ENCODE measurements at regions not wholly inside any gene's neighbourhood (a gene's known extent, or its start where the extent isn't known, plus 50 kb on each side); places are given as distances from the start of the nearest gene placed in this dataset.

DNA sequence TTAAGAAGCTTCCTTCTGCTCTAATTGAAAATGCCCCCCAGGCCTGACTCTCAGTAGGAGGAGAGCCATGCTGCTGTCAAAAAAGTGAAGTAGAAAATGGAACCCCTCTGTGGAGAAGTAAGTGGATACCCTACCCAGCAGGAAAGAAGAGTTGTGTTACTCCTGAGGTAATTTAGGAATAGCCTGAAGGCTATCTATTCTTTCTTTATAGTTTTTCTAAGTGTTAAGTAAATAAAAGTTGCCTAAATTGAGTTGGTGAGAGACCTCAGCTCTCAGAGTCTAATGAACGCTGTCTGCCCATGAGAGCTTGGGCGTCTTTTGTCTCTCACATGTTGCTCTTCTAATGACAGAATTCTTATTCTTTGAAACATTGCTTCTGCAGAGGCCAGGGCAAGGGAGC is 116.2 kb downstream of the NSUN3 start:
- DNase-seq (ENCODE audit: low spot score), result no peak

DNA sequence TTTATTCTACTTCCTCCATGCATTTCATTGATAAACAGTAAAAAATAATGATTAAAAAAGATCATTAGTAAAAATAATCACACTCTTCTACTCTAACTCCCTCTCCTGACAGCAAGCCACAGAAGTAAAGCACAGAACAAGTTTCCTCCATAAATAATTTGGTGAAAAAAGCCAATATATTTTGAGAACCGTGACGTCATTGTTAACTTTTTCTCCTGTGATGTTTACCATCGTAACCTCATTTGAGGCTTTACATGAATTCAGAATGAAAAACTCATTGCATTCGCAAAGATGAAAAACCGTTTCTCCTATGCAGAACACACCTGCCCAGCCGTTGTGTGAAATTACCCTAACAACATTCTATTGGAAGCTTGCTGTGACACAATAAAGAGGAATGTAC is 120.7 kb downstream of the NSUN3 start:
- no peak for DNase-seq (ENCODE audit: low spot score)

DNA sequence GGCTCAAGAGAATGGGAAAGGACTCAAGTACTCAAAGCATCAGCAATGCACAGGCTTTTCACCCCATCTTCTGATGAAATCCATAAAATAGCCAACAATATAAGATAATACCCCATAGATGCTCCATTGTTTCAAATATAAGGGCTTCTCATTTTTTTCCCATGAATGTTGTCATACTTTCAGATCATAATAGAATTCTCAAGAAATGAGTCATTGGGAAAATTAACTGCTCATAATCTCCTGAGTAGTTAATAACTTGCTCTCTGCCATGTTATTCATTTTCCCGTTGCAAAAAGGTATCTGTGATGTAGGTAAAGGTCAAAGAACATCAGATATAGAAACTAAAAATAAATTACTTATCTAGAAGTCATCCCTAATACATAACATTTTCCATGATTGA is 121.9 kb downstream of the NSUN3 start:
- no peak for DNase-seq (ENCODE audit: low spot score)

DNA sequence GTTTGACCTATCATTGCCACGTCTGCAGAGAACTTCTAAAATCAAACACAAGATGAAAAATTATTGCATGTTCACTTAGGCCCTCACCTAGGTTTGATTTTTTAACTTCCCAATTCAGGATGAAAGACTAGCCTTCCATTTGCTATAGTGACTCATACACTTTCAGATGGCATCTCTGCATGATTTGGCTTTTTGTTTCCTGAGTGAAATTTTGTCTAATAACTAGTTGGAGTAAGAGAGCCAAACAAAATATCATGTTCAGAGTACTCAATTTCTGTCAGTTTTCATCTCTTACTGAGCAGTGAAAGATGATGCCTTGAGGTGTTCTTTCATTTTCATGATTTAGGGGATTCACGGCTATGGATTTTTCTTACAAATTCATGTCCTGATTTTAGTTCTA is 122.9 kb downstream of the NSUN3 start:
- no peak for DNase-seq (ENCODE audit: low spot score)

- no peak for DNase-seq (ENCODE audit: low spot score)
These were observed 124.8 kb downstream of the NSUN3 start for GRCh38 chr3:94187697-94188096.

DNA sequence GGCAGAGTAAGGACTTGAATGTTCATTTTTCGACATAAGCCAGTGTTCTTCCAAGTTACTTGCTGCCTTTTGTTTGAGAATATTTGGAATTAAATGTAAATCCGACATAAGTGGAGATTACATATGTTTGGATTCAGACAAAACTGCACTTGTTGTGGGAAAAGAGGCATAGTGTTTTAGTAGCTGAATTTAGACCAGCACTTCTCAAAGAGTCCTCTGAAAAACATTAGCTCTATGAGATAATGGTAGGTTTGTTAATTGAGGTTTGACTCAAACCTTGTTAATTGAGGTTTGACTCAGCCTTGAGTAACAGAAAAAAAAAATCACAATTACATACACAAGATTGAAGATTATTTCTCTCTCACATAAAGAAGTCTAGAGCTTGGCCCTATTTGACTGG is 132.5 kb downstream of the NSUN3 start:
- no peak for DNase-seq (ENCODE audit: low spot score)

- no peak for DNase-seq (ENCODE audit: low spot score)
These were observed 143.4 kb downstream of the NSUN3 start for GRCh38 chr3:94206291-94206690.

- DNase-seq (ENCODE audit: low spot score), result no peak
These were observed 147.4 kb downstream of the NSUN3 start for GRCh38 chr3:94210256-94210655.

DNA sequence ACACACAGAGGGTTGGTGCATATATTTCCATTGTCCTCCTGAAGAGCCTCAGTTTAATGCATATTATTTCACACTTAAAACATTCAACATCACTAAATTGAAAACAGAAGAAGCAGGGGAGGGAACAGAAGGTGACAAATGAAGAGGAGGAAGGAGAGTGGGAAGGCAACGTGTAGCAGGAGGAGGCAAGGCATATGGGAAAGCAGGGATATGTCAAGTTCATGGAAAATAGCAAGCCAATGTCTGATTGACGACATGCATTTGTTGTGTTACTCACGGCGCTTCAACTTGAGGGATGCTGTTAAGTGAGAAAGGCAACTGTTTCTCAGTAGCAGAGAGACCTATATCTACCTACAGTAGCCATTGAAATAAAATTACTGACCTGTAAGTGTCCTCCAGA is 154.5 kb downstream of the NSUN3 start:
- no peak for DNase-seq (ENCODE audit: low spot score)

DNA sequence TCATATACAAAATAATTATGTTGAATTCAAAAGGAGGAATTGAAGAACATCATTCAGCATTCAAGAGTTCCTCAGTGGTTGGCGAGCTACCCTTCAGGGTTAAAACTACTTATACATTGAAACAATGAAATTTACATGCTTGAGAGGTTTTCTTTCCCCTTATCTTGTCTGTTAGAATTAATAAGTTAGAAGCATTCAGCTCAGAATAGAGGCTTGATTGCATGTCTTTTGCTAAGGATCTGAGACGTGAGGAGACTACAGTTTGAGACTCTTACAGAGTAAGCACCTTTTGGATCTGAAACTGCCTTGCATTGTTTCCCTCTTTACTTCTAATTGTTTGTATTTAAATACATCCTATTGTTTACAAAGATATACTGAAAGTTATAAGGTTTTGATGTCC is 157.6 kb downstream of the NSUN3 start:
- DNase-seq (ENCODE audit: low spot score), result no peak

- DNase-seq (ENCODE audit: low spot score), result no peak
These were observed 159.0 kb downstream of the NSUN3 start for GRCh38 chr3:94221829-94222228.

DNA sequence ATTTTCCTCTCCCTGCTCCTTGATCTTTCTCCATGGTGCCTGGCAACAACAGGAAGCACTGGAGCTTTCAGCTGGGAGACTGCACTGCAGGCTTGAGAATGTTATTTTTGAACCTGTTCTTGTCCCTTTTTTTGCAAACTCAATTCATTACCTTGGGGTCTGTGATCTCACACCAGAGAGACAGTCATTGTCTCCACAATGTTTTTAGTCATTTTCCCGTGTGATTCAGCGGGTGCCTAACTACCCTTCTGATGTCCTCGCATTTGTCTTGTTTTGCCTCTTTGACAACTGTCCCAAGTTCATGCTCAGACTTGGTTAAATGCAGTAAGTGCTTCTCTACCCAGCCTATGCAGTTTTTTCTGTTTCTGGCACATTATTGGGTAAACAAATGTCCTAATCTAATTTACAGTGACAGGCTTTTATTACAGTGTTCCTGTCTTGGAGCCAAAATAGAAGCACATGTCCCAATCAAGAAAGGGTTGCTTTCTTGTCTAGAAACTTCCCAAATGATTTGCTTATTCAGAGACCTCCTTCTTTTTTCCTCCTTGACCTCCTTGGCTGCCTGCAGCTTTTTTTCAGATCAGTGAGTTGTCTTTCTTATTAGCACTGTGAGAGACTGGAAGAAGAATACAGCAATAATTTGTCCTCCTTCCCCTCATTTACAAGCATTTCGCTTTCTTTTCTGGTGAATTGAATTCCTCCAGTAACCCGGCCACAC is 162.4 kb downstream of the NSUN3 start:
- no peak for DNase-seq (ENCODE audit: low spot score)

DNA sequence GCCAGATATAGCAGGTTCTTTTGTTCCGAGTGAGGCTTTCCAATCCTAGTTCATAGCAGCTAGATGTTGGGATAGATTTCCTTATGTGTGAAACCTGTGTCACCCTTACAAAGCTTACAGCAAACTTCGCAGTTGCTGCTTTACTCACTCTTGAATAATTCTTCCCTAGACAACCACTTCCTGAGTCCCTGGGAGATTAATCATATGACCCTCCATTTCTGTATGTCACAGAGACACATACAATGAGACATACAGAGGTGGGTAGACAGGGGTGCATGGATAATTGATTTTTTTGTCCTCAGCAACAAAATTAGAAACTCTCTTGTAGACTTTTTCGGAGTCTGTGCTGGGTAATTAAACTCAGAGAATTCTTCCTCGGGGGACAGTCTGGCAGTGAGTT is 163.2 kb downstream of the NSUN3 start:
- DNase-seq (ENCODE audit: low spot score), result no peak

GRCh38 chr3:94232921-94233320 is 170.1 kb downstream of the NSUN3 start:
- DNase-seq (ENCODE audit: low spot score), result no peak

DNA sequence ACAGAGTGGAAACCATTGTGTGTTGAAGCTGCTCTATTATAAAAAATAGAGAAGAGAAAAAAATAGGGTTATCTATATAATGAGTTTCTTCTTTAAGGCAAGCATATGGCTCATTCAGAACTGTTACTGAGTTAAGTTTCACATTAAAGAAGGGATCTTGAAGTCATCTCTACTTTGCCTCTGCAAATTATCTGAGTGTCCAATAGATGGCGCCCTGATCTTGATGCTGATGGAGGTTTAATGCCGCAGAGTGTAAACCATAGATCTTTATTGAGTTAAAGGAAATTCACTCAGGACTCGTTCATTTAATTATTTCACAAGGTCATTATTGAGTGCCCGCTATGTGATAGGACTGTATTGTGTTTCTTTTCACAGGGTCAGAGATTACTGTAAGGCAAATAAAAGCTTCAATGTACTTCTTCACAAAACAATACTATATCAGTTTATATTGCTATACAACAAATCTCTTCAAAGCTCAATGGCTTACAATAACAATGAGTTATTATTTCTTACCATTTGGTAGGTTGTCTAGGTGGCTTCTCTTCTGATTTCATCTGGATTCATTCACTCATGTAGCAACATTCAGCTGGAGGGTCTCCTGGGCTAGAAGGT is 171.4 kb downstream of the NSUN3 start:
- DNase-seq (ENCODE audit: low spot score), result peak; percentile 6

- no peak for DNase-seq (ENCODE audit: low spot score)
These were observed 179.1 kb downstream of the NSUN3 start for GRCh38 chr3:94241986-94242385.

GRCh38 chr3:94246171-94246570 is 183.3 kb downstream of the NSUN3 start:
- DNase-seq (ENCODE audit: low spot score), result no peak

DNA sequence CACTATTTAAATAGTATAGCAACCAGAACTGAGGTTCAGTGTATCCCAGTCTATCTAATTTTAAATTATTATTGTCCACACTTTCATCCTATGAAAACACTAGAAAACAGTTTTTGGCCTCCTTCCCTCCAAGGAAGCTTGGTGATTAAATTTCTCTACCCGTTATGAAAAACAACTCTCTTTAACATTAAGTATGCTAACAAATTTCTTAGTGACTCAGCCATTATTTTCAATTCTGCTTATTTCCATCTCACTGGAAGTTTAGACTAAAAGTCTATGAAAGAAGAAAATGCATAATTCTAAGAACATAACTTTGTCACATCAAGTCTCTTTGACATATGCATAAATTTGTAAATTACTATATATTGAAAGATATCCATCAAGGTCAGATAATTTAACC is 185.2 kb downstream of the NSUN3 start:
- DNase-seq (ENCODE audit: low spot score), result no peak

GRCh38 chr3:94249491-94250079 is 186.7 kb downstream of the NSUN3 start:
- peak; percentile 28 for DNase-seq (ENCODE audit: low spot score)

DNA sequence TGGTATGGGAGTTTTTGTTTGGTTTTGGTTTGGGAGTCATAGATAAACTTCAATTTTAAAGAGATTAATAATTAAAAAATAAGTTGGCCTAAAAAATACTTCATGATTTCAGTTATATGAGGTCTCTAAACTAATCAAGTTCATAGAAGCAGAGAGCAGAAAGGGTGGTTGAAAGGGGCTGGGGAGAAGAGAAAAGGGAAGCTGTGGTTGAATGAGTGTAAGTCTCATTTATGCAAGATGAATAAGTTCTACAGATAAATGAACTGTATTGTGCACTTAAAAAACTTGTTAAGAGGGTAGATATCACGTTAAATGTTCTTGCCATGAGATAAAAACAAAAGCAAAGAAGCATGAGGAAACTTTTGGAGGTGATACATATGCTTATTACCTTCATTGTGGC is 188.7 kb downstream of the NSUN3 start:
- DNase-seq (ENCODE audit: low spot score), result no peak

- DNase-seq (ENCODE audit: low spot score), result no peak
These were observed 189.5 kb downstream of the NSUN3 start for GRCh38 chr3:94252316-94252715.

DNA sequence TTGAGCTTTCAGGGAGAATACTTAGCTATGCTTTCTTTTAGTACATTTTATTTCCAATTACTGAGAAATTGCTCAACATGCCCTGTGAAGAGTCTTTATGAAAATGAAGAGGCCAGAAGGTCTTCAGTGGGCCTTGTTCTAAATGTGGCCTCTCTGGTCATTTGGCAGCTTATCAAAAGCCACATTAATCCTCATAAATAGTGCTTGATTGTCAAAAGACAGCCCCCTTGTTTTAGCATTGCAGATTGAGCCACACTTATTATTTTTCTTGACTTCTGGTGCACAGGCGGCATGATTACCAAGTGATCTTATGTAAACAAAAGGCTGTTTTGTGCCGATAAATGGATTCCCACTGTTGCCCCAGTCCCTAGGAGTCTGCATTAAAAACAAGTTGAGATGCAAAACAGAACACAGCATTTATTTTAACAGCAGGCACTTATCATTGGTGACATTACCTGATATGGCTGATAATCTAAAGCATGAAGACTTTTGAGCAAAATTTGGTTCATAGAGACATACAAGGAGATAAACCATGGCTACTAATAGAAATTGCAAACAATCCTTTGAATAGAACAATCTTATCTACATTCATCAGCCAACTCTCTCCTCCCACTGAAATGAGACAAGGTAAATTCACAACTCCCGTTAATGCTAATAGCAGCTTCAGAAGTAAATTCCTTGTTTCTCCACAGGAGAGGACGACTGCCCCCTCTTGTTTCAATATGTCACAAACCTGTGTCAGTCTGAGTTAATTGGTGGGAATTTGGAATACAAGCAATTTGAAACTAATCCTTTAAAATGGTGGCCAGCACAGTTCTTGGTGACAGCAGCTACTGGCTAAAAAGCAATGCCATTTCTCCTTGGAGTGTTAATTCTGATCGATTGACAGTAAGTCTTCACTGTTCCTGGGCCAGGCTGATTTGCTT is 194.3 kb downstream of the NSUN3 start:
- DNase-seq (ENCODE audit: low spot score), result no peak

GRCh38 chr3:94258851-94259250 is 196.0 kb downstream of the NSUN3 start:
- no peak for DNase-seq (ENCODE audit: low spot score)
